Stimulated activated CD4-positive, alpha-beta T cell treated with anti-CD3 and anti-CD28 coated beads, Interleukin-4, amount 100 ng/mL, for 48 hours (primary cell): ENCODE measurements at regions not wholly inside any gene's neighbourhood (a gene's known extent, or its start where the extent isn't known, plus 50 kb on each side); places are given as distances from the start of the nearest gene placed in this dataset.

ENCODE experiments used
- DNase-seq, 2 donors: peaks; one replicate each; pipeline ENCODE4 v3.0.0-alpha.2; 2020; ENCODE audit warnings: low read depth in 2 of 2

GRCh38 chr6:71396410-71396801, 107.8 kb downstream of the OGFRL1 start:
- DNase-seq = no peak

GRCh38 chr6:71399279-71399678, 110.7 kb downstream of the OGFRL1 start:
- no peak for DNase-seq

DNA sequence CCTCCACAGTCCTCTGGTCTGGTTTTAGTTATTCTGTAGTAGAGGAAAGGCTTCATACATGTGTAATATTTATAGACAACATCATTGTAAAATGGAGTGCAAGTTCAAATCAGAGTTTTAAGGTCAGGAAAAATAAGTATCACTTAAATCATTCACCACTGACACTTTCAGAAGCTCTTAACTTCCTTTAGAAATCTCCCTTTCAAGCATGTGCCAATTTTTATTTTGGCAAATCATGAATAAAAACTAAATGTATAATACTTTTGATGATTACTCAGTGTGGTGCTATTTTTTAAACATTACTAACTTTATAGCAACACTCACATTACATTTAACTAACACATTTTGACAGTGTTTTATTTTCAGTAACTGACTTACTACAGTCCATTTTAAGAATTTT, 112.2 kb downstream of the OGFRL1 start:
- no peak for DNase-seq

DNA sequence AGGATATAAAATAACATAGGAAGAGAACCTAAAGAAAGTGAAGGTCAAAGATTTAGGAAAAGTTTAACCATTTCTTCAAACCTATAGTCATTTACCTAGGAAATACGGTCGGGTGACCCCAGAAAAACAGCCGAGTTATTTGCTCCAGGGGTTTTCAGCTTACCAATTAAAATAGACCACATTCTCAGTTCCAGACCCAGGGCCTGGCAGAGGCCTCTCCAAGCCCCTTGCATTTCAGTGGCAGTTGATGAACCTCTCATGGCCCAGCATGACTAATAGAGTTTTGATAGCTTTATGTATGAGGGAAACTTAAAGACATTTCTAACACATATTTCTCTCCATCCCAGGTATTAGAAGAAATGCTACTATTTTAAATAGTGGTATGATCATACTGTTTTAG, 113.5 kb downstream of the OGFRL1 start:
- no peak for DNase-seq

- DNase-seq = no peak
These were observed 115.0 kb downstream of the OGFRL1 start for GRCh38 chr6:71403422-71404134.

DNA sequence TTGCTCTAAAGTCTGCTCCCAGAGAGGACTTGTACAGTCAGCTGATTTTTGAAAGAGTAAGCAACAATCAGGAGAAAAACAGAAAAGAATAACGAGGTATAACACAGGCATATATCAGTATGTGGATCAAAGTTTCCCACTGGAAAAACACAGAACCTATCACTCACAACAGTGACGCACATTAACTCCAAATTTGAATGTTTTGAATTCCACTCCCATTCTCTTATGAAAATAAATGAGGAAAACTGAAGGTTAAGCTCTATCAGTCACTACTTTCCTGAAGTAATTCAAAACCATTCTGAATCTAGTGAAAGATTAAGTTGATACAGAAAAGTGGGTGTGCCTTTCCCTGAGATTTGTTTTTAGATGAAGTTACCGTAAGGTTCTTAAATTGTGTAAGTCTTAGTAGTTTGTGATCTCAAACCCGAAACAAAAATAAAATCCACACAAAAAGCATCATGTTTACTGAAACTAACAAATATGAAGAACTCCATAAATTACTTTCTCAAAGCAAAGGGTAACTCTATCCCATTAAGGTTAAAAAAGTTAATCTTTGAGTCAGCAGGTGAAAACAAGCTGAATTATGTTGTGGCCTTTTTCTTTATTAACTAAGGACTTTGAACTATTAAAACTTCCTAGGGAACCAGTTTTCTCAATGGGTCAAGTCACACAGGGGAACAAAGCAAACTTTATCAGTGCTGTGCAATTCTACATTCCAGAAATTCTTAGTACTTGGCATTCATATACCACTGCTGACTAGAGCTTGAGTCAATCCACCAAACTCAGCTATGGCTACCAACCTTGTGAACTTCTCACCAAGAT, 115.7 kb downstream of the OGFRL1 start:
- no peak for DNase-seq

DNA sequence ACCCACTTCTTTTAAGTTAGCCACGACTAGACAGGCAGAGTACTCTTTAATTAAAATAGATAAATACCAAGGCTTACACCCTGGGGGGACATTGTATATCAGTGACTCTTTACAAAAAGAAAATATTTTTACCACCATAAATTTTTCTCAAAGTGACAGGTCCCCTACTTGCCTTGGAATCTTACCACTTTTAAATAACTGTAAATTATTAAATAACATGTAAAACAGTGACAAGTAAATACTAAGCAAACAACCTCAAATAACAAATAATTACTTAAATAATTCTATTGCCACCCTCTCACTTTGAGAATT, 116.3 kb downstream of the OGFRL1 start:
- DNase-seq = no peak

DNA sequence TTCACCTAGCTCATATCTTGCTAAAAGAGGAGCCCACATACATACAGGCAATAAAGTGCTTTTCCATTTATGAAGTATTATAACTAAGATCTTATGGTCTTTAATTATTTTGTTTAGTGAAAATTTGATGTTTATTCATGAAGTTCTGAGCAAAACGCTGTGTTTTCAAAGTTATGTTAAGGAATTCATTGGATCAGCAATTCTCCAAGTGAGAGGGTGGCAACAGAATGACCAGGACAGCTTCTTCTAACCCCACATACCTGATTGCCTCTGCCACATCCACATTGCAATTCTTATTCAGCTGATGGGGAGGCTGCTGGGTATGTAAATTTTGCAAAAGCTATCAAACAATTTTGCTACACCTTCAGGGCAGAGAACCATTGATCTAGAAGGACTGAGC, 116.8 kb downstream of the OGFRL1 start:
- no peak for DNase-seq

GRCh38 chr6:71406865-71407860, 118.6 kb downstream of the OGFRL1 start:
- no peak for DNase-seq

- DNase-seq = no peak
These were observed 120.4 kb downstream of the OGFRL1 start for GRCh38 chr6:71408787-71409723.

DNA sequence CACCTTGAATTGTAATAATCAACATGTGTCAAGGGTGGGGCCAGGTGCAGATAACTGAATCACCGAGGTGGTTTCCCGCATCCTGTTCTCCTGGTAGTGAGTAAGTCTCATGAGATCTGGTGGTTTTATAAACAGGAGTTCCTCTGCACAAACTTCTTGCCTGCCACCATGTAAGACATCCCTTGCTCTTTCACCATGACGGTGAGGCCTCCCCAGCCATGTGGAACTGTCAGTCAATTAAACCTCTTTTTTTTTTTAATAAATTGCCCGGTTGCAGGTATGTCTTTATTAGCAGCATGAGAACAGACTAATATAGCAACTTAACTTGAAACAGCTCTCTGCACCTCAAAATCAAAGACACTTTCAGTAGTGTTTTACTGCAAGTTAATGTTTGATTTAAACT, 121.6 kb downstream of the OGFRL1 start:
- DNase-seq = no peak

- no peak for DNase-seq
These were observed 122.1 kb downstream of the OGFRL1 start for GRCh38 chr6:71410681-71411080.

- no peak for DNase-seq
These were observed 123.3 kb downstream of the OGFRL1 start for GRCh38 chr6:71411882-71412281.

DNA sequence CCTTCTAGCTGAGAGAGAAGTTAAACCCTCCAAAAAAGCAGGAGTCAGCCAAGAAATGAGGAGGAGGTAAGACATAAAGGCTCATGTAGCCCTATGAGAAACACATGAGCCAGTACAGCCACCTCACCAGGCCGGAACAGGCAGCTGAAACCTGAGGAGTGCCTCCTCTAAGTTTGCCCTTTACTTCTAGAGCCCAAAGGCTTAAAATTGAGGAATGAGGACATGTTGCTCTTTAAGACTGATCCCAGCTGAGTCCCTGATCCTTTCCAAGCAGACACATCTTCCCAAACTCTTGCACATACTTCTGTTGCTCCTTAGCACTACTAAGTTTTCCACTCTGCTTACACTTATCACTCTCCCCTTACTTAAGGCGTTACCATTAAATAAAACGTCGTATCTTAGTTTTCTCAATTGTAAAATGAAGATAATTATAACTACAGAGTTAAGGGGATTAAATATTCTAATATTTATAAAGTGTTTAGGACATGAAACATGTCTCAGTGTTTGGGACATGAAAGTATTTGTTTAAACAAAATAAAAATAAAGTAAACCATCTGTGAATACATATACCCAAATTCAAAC, 124.0 kb downstream of the OGFRL1 start:
- no peak for DNase-seq

GRCh38 chr6:71414486-71414885, 125.9 kb downstream of the OGFRL1 start:
- DNase-seq = no peak

- DNase-seq = no peak
These were observed 130.8 kb downstream of the OGFRL1 start for GRCh38 chr6:71419217-71420094.

- no peak for DNase-seq
These were observed 131.6 kb downstream of the OGFRL1 start for GRCh38 chr6:71420095-71420692.

GRCh38 chr6:71420693-71421328, 132.2 kb downstream of the OGFRL1 start:
- DNase-seq = peak; percentile 4 to 11

DNA sequence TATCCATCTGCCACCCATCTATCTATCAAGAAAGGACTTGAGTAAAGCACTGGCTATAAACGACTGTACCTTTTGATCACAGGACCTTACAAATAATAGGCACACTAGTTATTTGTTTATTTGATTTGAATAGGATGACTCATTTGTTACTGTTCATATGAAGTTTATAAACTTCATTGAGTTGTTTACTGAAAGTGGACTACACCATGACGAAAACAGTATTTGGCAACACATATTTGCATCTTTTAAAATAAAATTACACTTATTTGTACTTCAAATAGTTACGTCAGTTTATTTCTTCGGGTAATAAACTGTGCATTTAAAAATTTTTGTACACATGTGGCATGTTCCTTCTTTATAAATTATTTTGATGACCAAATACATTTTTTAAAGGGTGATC, 133.0 kb downstream of the OGFRL1 start:
- DNase-seq = no peak
